ENCODE measurements at regions not wholly inside any gene's neighbourhood (a gene's known extent, or its start where the extent isn't known, plus 50 kb on each side); places are given as distances from the start of the nearest gene placed in this dataset.

- peak overlapping the region; percentile 87 for H3K9ac ChIP-seq (ENCODE audit: insufficient read depth, low read length)
- peaks cover 12% of the 10 kb centered on the region for H3K79me2 ChIP-seq (ENCODE audit: control insufficient read depth, insufficient read depth, low read length)
- peak overlapping the region; percentile 99 for H3K27ac ChIP-seq (ENCODE audit: insufficient read depth, low read length)
- H3K4me3 ChIP-seq (replicated peaks in 1 of 4; ENCODE audit: control extremely low read depth in 1 of 4, insufficient read depth in 1 of 4, low read depth in 3 of 4, low read length in 4 of 4), result peak overlapping the region; percentile 45 to 90 (median 66)
- peak; percentile 89 to 94 for DNase-seq (ENCODE audit: low read depth in 2 of 2)
- no peaks in the 10 kb centered on the region for H4K20me1 ChIP-seq (ENCODE audit: control insufficient read depth, extremely low read depth, insufficient read depth, low read length)
- H3K4me1 ChIP-seq (ENCODE audit: control insufficient read depth, extremely low read depth, insufficient read depth, low read length), result peaks cover 7% of the 10 kb centered on the region
- H3K4me2 ChIP-seq (ENCODE audit: extremely low read depth, insufficient read depth, low read length), result peak overlapping the region; percentile 99
- no peaks in the 10 kb centered on the region for H3K9me3 ChIP-seq (ENCODE audit: control insufficient read depth, insufficient read depth, low read depth, low read length)
- TF ChIP-seq EZH2 (IDR thresholded peaks at IDR 0.05; ENCODE audit: low read length, missing control alignments) (no peak), CTCF (conservative IDR thresholded peaks at IDR 0.05 in 1 of 2, IDR thresholded peaks at IDR 0.05 in 1 of 2; ENCODE audit: low read depth in 1 of 2, low read length in 2 of 2) (no peak)
- H3K36me3 ChIP-seq (ENCODE audit: control insufficient read depth, insufficient read depth, low read length), result no peaks in the 10 kb centered on the region
- H2AFZ ChIP-seq (ENCODE audit: low read length), result peak overlapping the region; percentile 9
- H3K27me3 ChIP-seq (ENCODE audit: control insufficient read depth, insufficient read depth, low read length), result no peaks in the 10 kb centered on the region
Observed at GRCh38 chr3:174440741-174441587, 418.2 kb upstream of the NAALADL2 start.

- H3K4me1 ChIP-seq (ENCODE audit: control insufficient read depth, extremely low read depth, insufficient read depth, low read length), result peaks cover 7% of the 10 kb centered on the region
- H2AFZ ChIP-seq (ENCODE audit: low read length), result peak overlapping the region; percentile 51
- peak overlapping the region; percentile 45 to 90 (median 66) for H3K4me3 ChIP-seq (replicated peaks in 1 of 4; ENCODE audit: control extremely low read depth in 1 of 4, insufficient read depth in 1 of 4, low read depth in 3 of 4, low read length in 4 of 4)
- no peaks in the 10 kb centered on the region for H3K36me3 ChIP-seq (ENCODE audit: control insufficient read depth, insufficient read depth, low read length)
- H4K20me1 ChIP-seq (ENCODE audit: control insufficient read depth, extremely low read depth, insufficient read depth, low read length), result no peaks in the 10 kb centered on the region
- DNase-seq (ENCODE audit: low read depth in 2 of 2), result peak; percentile 27 to 87
- H3K9me3 ChIP-seq (ENCODE audit: control insufficient read depth, insufficient read depth, low read depth, low read length), result no peaks in the 10 kb centered on the region
- H3K79me2 ChIP-seq (ENCODE audit: control insufficient read depth, insufficient read depth, low read length), result peaks cover 12% of the 10 kb centered on the region
- TF ChIP-seq CTCF (conservative IDR thresholded peaks at IDR 0.05 in 1 of 2, IDR thresholded peaks at IDR 0.05 in 1 of 2; ENCODE audit: low read depth in 1 of 2, low read length in 2 of 2) (no peak), EZH2 (IDR thresholded peaks at IDR 0.05; ENCODE audit: low read length, missing control alignments) (no peak)
- no peaks in the 10 kb centered on the region for H3K27me3 ChIP-seq (ENCODE audit: control insufficient read depth, insufficient read depth, low read length)
- H3K4me2 ChIP-seq (ENCODE audit: extremely low read depth, insufficient read depth, low read length), result peak overlapping the region; percentile 97
- peak overlapping the region; percentile 99 for H3K27ac ChIP-seq (ENCODE audit: insufficient read depth, low read length)
- peak overlapping the region; percentile 87 for H3K9ac ChIP-seq (ENCODE audit: insufficient read depth, low read length)
Observed at GRCh38 chr3:174441588-174442301, 417.4 kb upstream of the NAALADL2 start.

GRCh38 chr3:174442302-174442682 is 416.8 kb upstream of the NAALADL2 start:
- H2AFZ ChIP-seq (ENCODE audit: low read length), result peak overlapping the region; percentile 51
- peak overlapping the region; percentile 45 to 90 (median 66) for H3K4me3 ChIP-seq (replicated peaks in 1 of 4; ENCODE audit: control extremely low read depth in 1 of 4, insufficient read depth in 1 of 4, low read depth in 3 of 4, low read length in 4 of 4)
- H3K36me3 ChIP-seq (ENCODE audit: control insufficient read depth, insufficient read depth, low read length), result no peaks in the 10 kb centered on the region
- peak overlapping the region; percentile 99 for H3K27ac ChIP-seq (ENCODE audit: insufficient read depth, low read length)
- DNase-seq (ENCODE audit: low read depth in 2 of 2), result peak; percentile 35 to 47
- H3K4me2 ChIP-seq (ENCODE audit: extremely low read depth, insufficient read depth, low read length), result peak overlapping the region; percentile 97
- peaks cover 7% of the 10 kb centered on the region for H3K4me1 ChIP-seq (ENCODE audit: control insufficient read depth, extremely low read depth, insufficient read depth, low read length)
- no peak for TF ChIP-seq EZH2 (IDR thresholded peaks at IDR 0.05; ENCODE audit: low read length, missing control alignments)
- no peak for TF ChIP-seq CTCF (conservative IDR thresholded peaks at IDR 0.05 in 1 of 2, IDR thresholded peaks at IDR 0.05 in 1 of 2; ENCODE audit: low read depth in 1 of 2, low read length in 2 of 2)
- no peaks in the 10 kb centered on the region for H3K9me3 ChIP-seq (ENCODE audit: control insufficient read depth, insufficient read depth, low read depth, low read length)
- no peaks in the 10 kb centered on the region for H4K20me1 ChIP-seq (ENCODE audit: control insufficient read depth, extremely low read depth, insufficient read depth, low read length)
- no peaks in the 10 kb centered on the region for H3K27me3 ChIP-seq (ENCODE audit: control insufficient read depth, insufficient read depth, low read length)
- peak overlapping the region; percentile 87 for H3K9ac ChIP-seq (ENCODE audit: insufficient read depth, low read length)
- H3K79me2 ChIP-seq (ENCODE audit: control insufficient read depth, insufficient read depth, low read length), result peaks cover 12% of the 10 kb centered on the region

Data from fibroblast of lung (primary cell).